ENCODE measurements at regions not wholly inside any gene's neighbourhood (a gene's known extent, or its start where the extent isn't known, plus 50 kb on each side); places are given as distances from the start of the nearest gene placed in this dataset.
A peak's percentile ranks its signal among the peaks of the same experiment; 100 is the strongest.
"Not testable (repeated sequence)": the region's sequence is repeated elsewhere in the genome, so short reads cannot be mapped to it uniquely, and the experiment has no call there.

DNA sequence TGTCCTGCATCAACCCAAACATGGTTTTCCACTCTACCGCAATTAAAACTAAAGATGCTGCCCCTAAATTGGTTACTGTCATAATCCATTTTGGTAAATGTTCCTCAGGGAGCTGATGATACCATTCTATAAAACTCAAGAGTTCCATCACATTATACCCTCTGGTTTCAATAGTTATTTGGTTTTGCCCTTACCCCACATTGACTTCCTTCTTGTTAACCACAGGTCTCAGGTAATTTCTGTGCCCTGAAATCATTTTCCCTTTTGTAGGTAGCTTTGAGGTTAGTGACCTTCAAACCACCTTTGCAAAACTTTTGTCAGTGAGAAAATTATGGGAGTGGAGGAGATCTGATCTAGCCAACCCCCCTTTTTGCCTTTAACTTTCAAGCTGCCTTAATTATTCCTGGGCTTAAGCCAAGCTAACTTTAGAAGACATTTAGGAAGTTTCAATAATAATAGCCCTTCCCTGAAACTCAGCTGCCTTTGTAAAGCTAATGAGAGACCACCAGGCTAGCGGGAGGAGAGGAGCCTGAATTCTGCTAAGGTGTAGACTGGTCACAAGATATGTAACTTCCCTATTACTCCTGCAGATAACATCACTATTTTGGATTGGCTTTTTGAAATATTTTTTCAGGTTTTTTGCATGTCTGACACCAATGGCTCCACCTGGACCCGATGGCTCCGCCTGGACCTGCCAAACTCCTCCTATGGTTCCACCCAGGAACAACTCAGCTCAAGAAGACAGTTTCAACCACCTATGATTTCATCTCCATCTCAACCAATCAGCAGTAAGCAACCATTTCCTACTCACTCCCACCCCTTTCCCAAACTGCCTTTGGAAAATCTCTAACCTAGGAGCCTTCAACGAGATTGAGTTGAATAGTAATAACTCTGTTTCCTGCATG is 224.9 kb downstream of the HS3ST3B1 start:
- CTCF ChIA-PET: interaction anchor here (0.9 to 2.5 kb wide), 5 partner anchors 9 to 314 kb away, joined by 3 to 17 read pairs (median 4); partner anchors contain the start of gene HS3ST3B1
- POLR2A ChIA-PET: interaction anchor here (0.7 to 1.5 kb wide), 2 partner anchors 193 to 225 kb away, joined by 5 to 9 read pairs; partner anchors contain the start of gene HS3ST3B1
- no peak for TF ChIP-seq TEAD1 (CRISPR knock-in tag; IDR thresholded peaks at IDR 0.05)
- peak; percentile 43; the same call in 1 of the 2 replicates for TF ChIP-seq ESRRA (CRISPR knock-in tag; IDR thresholded peaks at IDR 0.05; ENCODE audit: borderline replicate concordance)
- Mint-ChIP-seq H3K4me1 (peaks cover 50% of the 10 kb centered on the region), H3K9me3 (peaks cover 7% of the 10 kb centered on the region), H3K27ac (peak overlapping the region; percentile 99), H3K4me3 (peak overlapping the region; percentile 40), H3K36me3 (peaks cover 7% of the 10 kb centered on the region), H3K27me3 (ENCODE audit: low read depth) (no peaks in the 10 kb centered on the region)
- DNase-seq (ENCODE audit: low spot score): peak; percentile 22
- ATAC-seq: peak; percentile 91

GRCh38 chr17:14522795-14523387 is 222.0 kb downstream of the HS3ST3B1 start:
- Mint-ChIP-seq H3K36me3 (no peaks in the 10 kb centered on the region), H3K27ac (peak overlapping the region; percentile 12; the same call in 1 of the 2 replicates), H3K9me3 (no peaks in the 10 kb centered on the region), H3K27me3 (ENCODE audit: low read depth) (no peaks in the 10 kb centered on the region; the same call in 1 of the 2 replicates), H3K4me1 (peaks cover 50% of the 10 kb centered on the region), H3K4me3 (no peak overlapping the region)
- ATAC-seq (no peak), DNase-seq (ENCODE audit: low spot score) (no peak)
- POLR2A ChIA-PET: no interaction called here
- TF ChIP-seq ZSCAN18 (CRISPR knock-in tag; IDR thresholded peaks at IDR 0.05) (peak; percentile 79; the same call in 1 of the 2 replicates), ZNF423 (CRISPR knock-in tag; IDR thresholded peaks at IDR 0.05) (peak; percentile 18; the same call in 1 of the 2 replicates), FOXK1 (CRISPR knock-in tag; IDR thresholded peaks at IDR 0.05) (no peak), CBFB (CRISPR knock-in tag; IDR thresholded peaks at IDR 0.05; ENCODE audit: low read depth) (no peak), PRDM15 (CRISPR knock-in tag; IDR thresholded peaks at IDR 0.05) (no peak), JAZF1 (CRISPR knock-in tag; IDR thresholded peaks at IDR 0.05) (no peak), ELF4 (CRISPR knock-in tag; IDR thresholded peaks at IDR 0.05; ENCODE audit: low read depth) (no peak)
- CTCF ChIA-PET: interaction anchor here (0.5 kb wide), 1 partner anchor 21 kb away, joined by 3 read pairs; no protein-coding TSS in a partner anchor

DNA sequence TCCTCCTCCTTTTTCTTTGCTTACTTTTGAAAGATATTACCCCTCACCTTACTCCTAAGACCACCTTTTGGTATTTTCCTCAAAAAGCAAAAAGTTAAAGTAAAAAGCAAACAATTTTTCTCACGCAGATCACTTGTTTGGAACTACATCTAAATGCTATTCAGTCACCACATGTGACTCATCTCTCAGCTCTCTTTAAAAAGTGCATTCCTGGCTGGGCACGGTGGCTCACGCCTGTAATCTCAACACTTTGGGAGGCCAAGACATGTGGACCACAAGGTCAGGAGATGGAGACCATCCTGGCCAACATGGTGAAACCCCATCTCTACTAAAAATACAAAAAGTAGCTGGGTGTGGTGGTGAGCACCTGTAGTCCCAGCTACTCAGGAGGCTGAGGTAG is 218.0 kb downstream of the HS3ST3B1 start:
- H3K4me3 Mint-ChIP-seq; ATAC-seq; H3K36me3 Mint-ChIP-seq; CTCF ChIA-PET; H3K27me3 Mint-ChIP-seq (ENCODE audit: low read depth); H3K9me3 Mint-ChIP-seq; H3K27ac Mint-ChIP-seq; DNase-seq (ENCODE audit: low spot score); POLR2A ChIA-PET: not testable (repeated sequence)
- H3K4me1 Mint-ChIP-seq: peaks cover 22% of the 10 kb centered on the region

DNA sequence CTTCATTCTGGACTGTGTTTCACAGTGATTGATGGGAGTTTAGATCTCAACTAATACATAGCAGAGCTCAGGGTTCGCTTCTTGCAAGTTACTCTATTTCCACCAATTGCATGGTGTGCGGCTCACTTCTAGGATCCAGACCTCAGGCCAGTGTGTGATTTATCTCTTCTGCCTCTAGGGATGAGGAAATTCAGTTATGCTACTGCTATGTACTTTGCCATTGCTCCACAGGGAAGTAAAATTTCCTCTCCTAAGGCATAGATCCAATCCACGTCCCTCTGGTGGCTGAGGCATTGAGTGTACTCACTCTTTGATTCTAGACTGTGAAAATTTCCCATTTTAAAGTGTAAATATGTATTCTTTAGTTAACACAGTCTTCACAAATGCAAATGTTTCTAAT is 214.1 kb downstream of the HS3ST3B1 start:
- no peak for TF ChIP-seq FOXP1 (CRISPR knock-in tag; IDR thresholded peaks at IDR 0.05; ENCODE audit: borderline replicate concordance)
- TF ChIP-seq CBFB (CRISPR knock-in tag; IDR thresholded peaks at IDR 0.05; ENCODE audit: low read depth): no peak
- TF ChIP-seq RELA (CRISPR knock-in tag; IDR thresholded peaks at IDR 0.05; ENCODE audit: borderline replicate concordance): no peak
- no peak for TF ChIP-seq ZNF416 (CRISPR knock-in tag; IDR thresholded peaks at IDR 0.05)
- TF ChIP-seq SMAD3 (CRISPR knock-in tag; IDR thresholded peaks at IDR 0.05; ENCODE audit: borderline replicate concordance): no peak
- no peak for TF ChIP-seq RORB (CRISPR knock-in tag; IDR thresholded peaks at IDR 0.05)
- ChIA-PET POLR2A (no interaction called here), CTCF (no interaction called here)
- ATAC-seq (no peak), DNase-seq (ENCODE audit: low spot score) (no peak)
- H3K9me3 Mint-ChIP-seq: peaks cover 3% of the 10 kb centered on the region
- H3K27me3 Mint-ChIP-seq (ENCODE audit: low read depth): no peaks in the 10 kb centered on the region; the same call in 1 of the 2 replicates
- H3K36me3 Mint-ChIP-seq: no peaks in the 10 kb centered on the region
- H3K4me1 Mint-ChIP-seq: peaks cover 16% of the 10 kb centered on the region; the same call in 1 of the 2 replicates
- H3K27ac Mint-ChIP-seq: no peak overlapping the region
- no peak overlapping the region for H3K4me3 Mint-ChIP-seq

All from WTC11 (cell line).